Lower leg skin (tissue), 4 donors: ENCODE measurements at regions not wholly inside any gene's neighbourhood (a gene's known extent, or its start where the extent isn't known, plus 50 kb on each side); places are given as distances from the start of the nearest gene placed in this dataset.

Source experiments
- DNase-seq, 2 donors: peaks; one replicate each; pipeline ENCODE4 v3.0.0-alpha.2; 2019; ENCODE audit warnings: low spot score in 2 of 2
- H3K4me3 ChIP-seq: fragments of 200-600 bp; sonication (generic); 2 replicates; pipeline ENCODE4 v1.5.1; 2017; ENCODE audit warnings: mild to moderate bottlenecking, low read depth; ENCODE audit not compliant: poor library complexity, severe bottlenecking
- POLR2A ChIP-seq, 2 donors: fragments of 450-650 bp; IDR thresholded peaks; one replicate each; pipeline ENCODE4 v1.6.1; 2016 to 2017; ENCODE audit warnings: antibody characterized with exemption in 2 of 2, mild to moderate bottlenecking in 1 of 2, moderate library complexity in 1 of 2
- WGBS, 2 donors: methylation state at CpG; one replicate each; pipeline ENCODE4 v1.1.5; 2018; 5-methylcytosine and 5-hydroxymethylcytosine counted together
- intact Hi-C: fragments of 100-400 bp; cut with DNase I; formaldehyde crosslinking; loops from one replicate; pipeline ENCODE4 v1.15.0; 2023; ENCODE audit warnings: low total_unique reads
- TF ChIP-seq, protein P1 (sequence below), 3 donors: fragments of 450-650 bp; IDR thresholded peaks; one replicate each; pipeline ENCODE4 v1.5.1; 2016; ENCODE audit warnings: antibody characterized with exemption in 3 of 3, mild to moderate bottlenecking in 3 of 3, moderate library complexity in 2 of 3

DNA sequence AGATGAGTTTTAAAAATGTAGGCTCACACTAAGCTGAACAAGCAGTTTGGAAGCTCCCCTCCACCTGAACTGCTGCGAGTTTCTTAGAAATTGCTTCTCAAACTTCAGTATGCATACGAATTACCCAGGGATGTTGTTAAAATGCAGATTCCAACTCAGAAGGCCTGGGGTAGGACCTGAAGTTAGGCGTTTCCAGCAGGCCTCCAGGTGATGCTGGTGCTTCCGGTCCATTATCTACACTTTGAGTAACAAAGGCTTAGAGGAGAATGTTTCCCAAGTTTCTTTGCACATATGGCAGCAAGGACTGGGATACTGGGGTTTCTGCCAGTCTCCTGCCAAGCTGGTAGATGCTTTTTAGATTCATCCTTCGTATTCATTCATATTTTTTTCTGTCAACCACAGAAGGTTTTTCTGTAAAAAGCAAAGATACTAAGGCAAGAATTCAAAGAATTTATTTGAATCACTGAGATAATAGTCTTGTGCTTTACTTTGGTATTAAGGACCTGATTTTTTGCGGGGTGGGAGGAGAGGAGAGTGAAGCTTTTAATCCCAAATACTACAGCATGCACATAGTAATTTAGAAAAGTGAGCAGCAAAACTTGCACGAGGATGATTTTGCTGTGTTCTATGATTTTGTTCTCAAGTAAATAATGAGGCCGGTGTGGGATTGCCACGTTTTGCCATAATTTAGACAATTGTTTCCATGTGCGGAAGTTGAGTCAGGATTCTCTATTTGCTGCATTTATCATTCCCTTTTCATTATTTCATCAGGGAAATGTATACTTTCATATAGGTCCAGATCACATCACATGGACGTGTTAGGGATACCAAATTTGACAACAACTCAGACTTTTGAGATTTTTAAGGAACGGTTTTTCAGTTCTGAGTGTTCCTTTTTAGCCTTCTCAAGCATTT is 137.6 kb upstream of the SPATS2L start:
- 75 to 76% methylated on average over 12 of the region's 12 CpGs for WGBS, 2 donors
- TF ChIP-seq, protein P1, sequence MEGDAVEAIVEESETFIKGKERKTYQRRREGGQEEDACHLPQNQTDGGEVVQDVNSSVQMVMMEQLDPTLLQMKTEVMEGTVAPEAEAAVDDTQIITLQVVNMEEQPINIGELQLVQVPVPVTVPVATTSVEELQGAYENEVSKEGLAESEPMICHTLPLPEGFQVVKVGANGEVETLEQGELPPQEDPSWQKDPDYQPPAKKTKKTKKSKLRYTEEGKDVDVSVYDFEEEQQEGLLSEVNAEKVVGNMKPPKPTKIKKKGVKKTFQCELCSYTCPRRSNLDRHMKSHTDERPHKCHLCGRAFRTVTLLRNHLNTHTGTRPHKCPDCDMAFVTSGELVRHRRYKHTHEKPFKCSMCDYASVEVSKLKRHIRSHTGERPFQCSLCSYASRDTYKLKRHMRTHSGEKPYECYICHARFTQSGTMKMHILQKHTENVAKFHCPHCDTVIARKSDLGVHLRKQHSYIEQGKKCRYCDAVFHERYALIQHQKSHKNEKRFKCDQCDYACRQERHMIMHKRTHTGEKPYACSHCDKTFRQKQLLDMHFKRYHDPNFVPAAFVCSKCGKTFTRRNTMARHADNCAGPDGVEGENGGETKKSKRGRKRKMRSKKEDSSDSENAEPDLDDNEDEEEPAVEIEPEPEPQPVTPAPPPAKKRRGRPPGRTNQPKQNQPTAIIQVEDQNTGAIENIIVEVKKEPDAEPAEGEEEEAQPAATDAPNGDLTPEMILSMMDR (IDR thresholded peaks at IDR 0.05): no peak
- no peak for TF ChIP-seq POLR2A (IDR thresholded peaks at IDR 0.05)
- no peak for DNase-seq
- H3K4me3 ChIP-seq: no peak overlapping the region
- intact Hi-C loops: no loop called here

DNA sequence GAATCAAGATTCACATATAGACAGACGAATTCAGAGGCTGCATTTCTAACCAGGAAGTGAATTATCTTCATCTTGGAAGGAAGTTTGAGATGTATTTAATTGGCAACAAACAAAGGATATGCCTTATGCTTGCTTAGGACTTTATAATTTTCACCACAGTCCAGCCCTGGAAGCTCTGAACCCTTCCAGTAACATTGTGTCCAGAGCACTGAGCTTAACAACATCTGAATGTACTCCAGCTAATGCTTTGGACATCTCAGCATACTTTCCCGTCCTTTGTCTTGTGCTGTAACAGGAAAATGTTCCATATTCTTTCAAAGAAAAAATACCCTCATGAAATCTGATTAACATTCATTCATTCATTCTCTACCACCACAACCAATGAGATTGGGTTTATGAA is 136.3 kb upstream of the SPATS2L start:
- no peak for DNase-seq
- H3K4me3 ChIP-seq: no peak overlapping the region
- WGBS, 2 donors: 77% methylated on average over 2 of the region's 2 CpGs
- TF ChIP-seq, protein P1 (IDR thresholded peaks at IDR 0.05): no peak
- TF ChIP-seq POLR2A (IDR thresholded peaks at IDR 0.05): no peak
- intact Hi-C loops: no loop called here

DNA sequence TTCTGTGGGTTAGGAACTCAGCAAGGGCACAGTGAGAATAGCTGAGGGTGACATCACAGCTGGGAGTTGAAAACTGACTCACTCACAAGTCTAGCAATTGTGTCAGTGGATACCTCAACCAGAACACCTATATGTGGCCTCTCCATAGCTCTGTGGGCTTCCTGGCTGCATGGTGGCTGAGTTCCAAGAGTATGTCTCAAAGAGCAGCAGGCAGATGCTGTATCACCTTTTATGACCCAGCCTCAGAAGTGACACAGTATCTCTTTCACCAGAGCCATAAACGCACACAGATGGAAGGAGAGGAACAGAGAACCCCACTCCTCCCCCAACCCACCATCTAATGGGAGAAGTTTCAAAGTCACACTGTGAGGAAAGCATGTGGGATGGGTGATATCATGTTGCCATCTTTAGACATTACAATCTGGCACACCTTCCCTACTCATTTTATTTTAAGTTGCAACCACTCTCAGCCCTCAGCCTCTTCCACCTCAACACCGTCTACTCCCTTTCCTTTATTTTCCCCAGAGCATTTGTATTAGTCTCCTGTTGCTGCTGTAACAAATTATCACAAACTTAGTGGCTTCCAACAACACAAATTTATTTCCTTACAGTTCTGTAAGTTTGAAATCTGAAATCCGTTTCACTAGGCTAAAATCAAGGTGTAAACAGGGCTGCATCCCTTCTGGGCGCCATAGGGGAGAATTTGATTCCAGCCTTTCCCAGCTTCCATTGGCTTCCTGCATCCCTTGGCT is 134.6 kb upstream of the SPATS2L start:
- intact Hi-C loops: no loop called here
- H3K4me3 ChIP-seq: no peak overlapping the region
- no peak for DNase-seq
- 63 to 69% methylated on average over 4 of the region's 4 CpGs for WGBS, 2 donors
- TF ChIP-seq, protein P1 (IDR thresholded peaks at IDR 0.05): no peak
- no peak for TF ChIP-seq POLR2A (IDR thresholded peaks at IDR 0.05)

DNA sequence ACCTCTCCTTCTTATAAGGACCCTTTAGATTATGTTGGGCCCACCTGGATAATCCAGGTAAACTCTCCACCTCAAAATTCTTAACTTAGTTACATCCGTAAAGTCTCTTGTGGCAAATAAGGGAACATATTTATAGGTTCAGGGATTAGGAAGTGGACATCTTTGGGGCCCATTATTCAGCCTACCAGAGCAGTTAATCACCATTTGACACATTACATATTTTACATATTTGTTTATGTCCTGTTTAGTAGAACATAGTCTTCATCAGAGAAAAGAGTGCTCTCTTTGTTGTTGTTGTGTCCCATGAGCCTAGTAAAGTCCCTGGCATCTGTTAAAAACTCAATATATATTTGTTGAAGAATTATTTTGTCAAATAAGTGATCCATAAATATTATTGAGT is 134.0 kb upstream of the SPATS2L start:
- TF ChIP-seq POLR2A (IDR thresholded peaks at IDR 0.05): no peak
- TF ChIP-seq, protein P1 (IDR thresholded peaks at IDR 0.05): no peak
- intact Hi-C loops: no loop called here
- no peak for DNase-seq
- no peak overlapping the region for H3K4me3 ChIP-seq
- WGBS, 2 donors: 95 to 100% methylated on average over 1 of the region's 1 CpG

DNA sequence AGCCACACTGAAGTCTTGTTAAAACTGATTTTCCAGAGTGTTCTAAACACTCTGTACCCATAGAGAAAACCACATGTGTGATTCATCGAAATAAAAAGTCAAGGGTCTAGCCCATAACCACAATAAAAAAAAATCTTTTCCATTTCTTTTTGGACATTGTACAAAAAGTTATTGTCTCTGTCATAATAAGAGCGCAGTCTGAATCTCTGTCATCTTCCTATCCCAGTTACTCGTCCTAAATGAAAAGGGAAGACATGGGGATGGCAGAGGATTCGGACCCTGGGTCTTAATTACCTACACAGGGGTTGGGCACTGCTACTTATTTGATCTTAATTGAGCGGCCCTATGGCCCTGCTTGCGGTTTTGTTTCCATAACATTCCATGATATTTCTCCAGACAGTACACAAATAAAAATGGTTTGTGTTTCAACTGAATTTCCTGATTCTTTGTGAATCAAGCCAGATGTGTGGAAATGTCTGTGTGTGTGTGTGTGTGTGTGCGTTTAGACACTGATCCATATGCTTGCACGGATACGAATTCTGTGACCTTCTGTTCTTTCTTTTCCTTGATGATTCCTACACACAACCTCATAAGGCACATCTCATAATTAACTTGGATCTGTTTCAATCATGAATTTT is 133.4 kb upstream of the SPATS2L start:
- 57 to 68% methylated on average over 9 of the region's 9 CpGs for WGBS, 2 donors
- TF ChIP-seq, protein P1 (IDR thresholded peaks at IDR 0.05): no peak
- no peak for TF ChIP-seq POLR2A (IDR thresholded peaks at IDR 0.05)

More for the DNA sequence above, 133.4 kb upstream of the SPATS2L start:
- no peak overlapping the region for H3K4me3 ChIP-seq
- intact Hi-C loops: no loop called here
- DNase-seq: no peak
